Activated T-cell treated with anti-CD3 and anti-CD28 coated beads, Interleukin-2, amount 50 U/mL, for 4 hours (primary cell): ENCODE measurements at regions not wholly inside any gene's neighbourhood (a gene's known extent, or its start where the extent isn't known, plus 50 kb on each side); places are given as distances from the start of the nearest gene placed in this dataset.

Experiments used
- ATAC-seq, 2 donors: fragments of 200-7000 bp; cut with Tn5 transposase; one replicate each; pipeline ENCODE4 v1.10.0; 2021
- DNase-seq: peaks from one replicate; pipeline ENCODE4 v3.0.0-alpha.2; 2020
- H3K27me3 Mint-ChIP-seq: one replicate; pipeline ENCODE4 v1.8.0; 2021; ENCODE audit warnings: low read depth, mixed read lengths
- H3K36me3 Mint-ChIP-seq: one replicate; pipeline ENCODE4 v1.8.0; 2022; ENCODE audit warnings: mixed read lengths; ENCODE audit not compliant: insufficient read depth
- H3K4me1 Mint-ChIP-seq: one replicate; pipeline ENCODE4 v1.8.0; 2021; ENCODE audit warnings: low read depth, mixed read lengths
- H3K4me3 Mint-ChIP-seq: one replicate; pipeline ENCODE4 v1.8.0; 2021; ENCODE audit warnings: mild to moderate bottlenecking, moderate library complexity, mixed read lengths
- H3K9me3 Mint-ChIP-seq: one replicate; pipeline ENCODE4 v1.8.0; 2021; ENCODE audit warnings: mixed read lengths

GRCh38 chr15:25051399-25052154 lies 96.8 kb downstream of the SNRPN start:
- Mint-ChIP-seq H3K9me3 (peaks cover 78% of the 10 kb centered on the region), H3K36me3 (peaks cover 79% of the 10 kb centered on the region), H3K4me1 (no peaks in the 10 kb centered on the region), H3K27me3 (no peaks in the 10 kb centered on the region), H3K4me3 (no peak overlapping the region)
- ATAC-seq (no peak), DNase-seq (no peak)

- H3K27me3 Mint-ChIP-seq: no peaks in the 10 kb centered on the region
- H3K4me1 Mint-ChIP-seq: no peaks in the 10 kb centered on the region
- peaks cover 78% of the 10 kb centered on the region for H3K36me3 Mint-ChIP-seq
- no peak for ATAC-seq
- no peak for DNase-seq
- H3K4me3 Mint-ChIP-seq: no peak overlapping the region
- peaks cover 79% of the 10 kb centered on the region for H3K9me3 Mint-ChIP-seq
These were observed 97.6 kb downstream of the SNRPN start for GRCh38 chr15:25052191-25052999.

- peaks cover 79% of the 10 kb centered on the region for H3K36me3 Mint-ChIP-seq
- no peak for DNase-seq
- H3K4me1 Mint-ChIP-seq: no peaks in the 10 kb centered on the region
- no peaks in the 10 kb centered on the region for H3K27me3 Mint-ChIP-seq
- ATAC-seq: no peak
- peaks cover 82% of the 10 kb centered on the region for H3K9me3 Mint-ChIP-seq
- H3K4me3 Mint-ChIP-seq: no peak overlapping the region
These were observed 98.4 kb downstream of the SNRPN start for GRCh38 chr15:25053000-25053815.

GRCh38 chr15:25054329-25054728 lies 99.5 kb downstream of the SNRPN start:
- Mint-ChIP-seq H3K4me3 (no peak overlapping the region), H3K4me1 (no peaks in the 10 kb centered on the region), H3K9me3 (peaks cover 86% of the 10 kb centered on the region), H3K36me3 (peaks cover 85% of the 10 kb centered on the region), H3K27me3 (no peaks in the 10 kb centered on the region)
- DNase-seq: no peak
- no peak for ATAC-seq

GRCh38 chr15:25054943-25055342 lies 100.2 kb downstream of the SNRPN start:
- peaks cover 87% of the 10 kb centered on the region for H3K36me3 Mint-ChIP-seq
- DNase-seq: no peak
- peaks cover 82% of the 10 kb centered on the region for H3K9me3 Mint-ChIP-seq
- H3K4me1 Mint-ChIP-seq: no peaks in the 10 kb centered on the region
- H3K27me3 Mint-ChIP-seq: no peaks in the 10 kb centered on the region
- no peak overlapping the region for H3K4me3 Mint-ChIP-seq
- ATAC-seq: no peak

- no peaks in the 10 kb centered on the region for H3K4me1 Mint-ChIP-seq
- ATAC-seq: no peak
These were observed 100.7 kb downstream of the SNRPN start for GRCh38 chr15:25055356-25056068.

GRCh38 chr15:25056484-25057425 lies 102.0 kb downstream of the SNRPN start:
- peaks cover 77% of the 10 kb centered on the region for H3K9me3 Mint-ChIP-seq
- no peaks in the 10 kb centered on the region for H3K27me3 Mint-ChIP-seq
- no peak for ATAC-seq
- no peaks in the 10 kb centered on the region for H3K4me1 Mint-ChIP-seq
- H3K4me3 Mint-ChIP-seq: no peak overlapping the region
- H3K36me3 Mint-ChIP-seq: peaks cover 86% of the 10 kb centered on the region
- no peak for DNase-seq

More at GRCh38 chr15:25055356-25056068, 100.7 kb downstream of the SNRPN start:
- Mint-ChIP-seq H3K4me3 (no peak overlapping the region), H3K9me3 (peaks cover 81% of the 10 kb centered on the region), H3K27me3 (no peaks in the 10 kb centered on the region), H3K36me3 (peaks cover 87% of the 10 kb centered on the region)
- no peak for DNase-seq

- no peak for DNase-seq
- peaks cover 76% of the 10 kb centered on the region for H3K9me3 Mint-ChIP-seq
These were observed 102.8 kb downstream of the SNRPN start for GRCh38 chr15:25057574-25057973.

GRCh38 chr15:25058080-25058785 lies 103.4 kb downstream of the SNRPN start:
- no peak for DNase-seq
- H3K4me1 Mint-ChIP-seq: no peaks in the 10 kb centered on the region
- ATAC-seq: no peak

More at GRCh38 chr15:25057574-25057973, 102.8 kb downstream of the SNRPN start:
- no peak for ATAC-seq
- Mint-ChIP-seq H3K36me3 (peaks cover 86% of the 10 kb centered on the region), H3K4me1 (no peaks in the 10 kb centered on the region), H3K4me3 (no peak overlapping the region), H3K27me3 (no peaks in the 10 kb centered on the region)

GRCh38 chr15:25059698-25060471 lies 105.1 kb downstream of the SNRPN start:
- Mint-ChIP-seq H3K36me3 (peaks cover 91% of the 10 kb centered on the region), H3K27me3 (no peaks in the 10 kb centered on the region), H3K4me3 (no peak overlapping the region), H3K9me3 (peaks cover 76% of the 10 kb centered on the region), H3K4me1 (no peaks in the 10 kb centered on the region)
- ATAC-seq (no peak), DNase-seq (no peak)

More at GRCh38 chr15:25058080-25058785, 103.4 kb downstream of the SNRPN start:
- H3K27me3 Mint-ChIP-seq: no peaks in the 10 kb centered on the region
- H3K36me3 Mint-ChIP-seq: peaks cover 86% of the 10 kb centered on the region
- no peak overlapping the region for H3K4me3 Mint-ChIP-seq
- H3K9me3 Mint-ChIP-seq: peaks cover 77% of the 10 kb centered on the region

DNA sequence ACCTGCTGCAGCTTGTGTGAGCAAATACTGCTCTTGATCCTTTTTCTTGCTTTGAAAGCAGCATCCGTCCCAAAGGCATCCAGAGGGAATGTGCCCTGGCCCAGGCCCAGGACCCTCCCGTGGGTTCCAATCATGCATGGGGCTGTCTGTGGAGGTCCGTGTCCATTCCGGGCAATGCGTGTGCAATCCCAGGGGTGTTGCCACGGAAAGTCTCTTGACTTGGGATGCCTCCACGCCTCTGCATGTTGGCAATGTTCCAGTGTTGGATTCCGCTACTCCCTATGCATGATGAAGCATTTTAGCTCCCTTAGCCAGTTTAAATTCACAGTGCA lies 105.7 kb downstream of the SNRPN start:
- Mint-ChIP-seq H3K4me1 (no peaks in the 10 kb centered on the region), H3K4me3 (no peak overlapping the region), H3K27me3 (no peaks in the 10 kb centered on the region), H3K36me3 (peaks cover 92% of the 10 kb centered on the region), H3K9me3 (peaks cover 73% of the 10 kb centered on the region)
- DNase-seq: no peak
- no peak for ATAC-seq

- no peak for DNase-seq
- no peak for ATAC-seq
- Mint-ChIP-seq H3K9me3 (peaks cover 75% of the 10 kb centered on the region), H3K36me3 (peaks cover 92% of the 10 kb centered on the region), H3K4me1 (no peaks in the 10 kb centered on the region), H3K27me3 (no peaks in the 10 kb centered on the region), H3K4me3 (no peak overlapping the region)
These were observed 106.3 kb downstream of the SNRPN start for GRCh38 chr15:25060996-25061620.
